AG10803 (cell line): ENCODE measurements at regions not wholly inside any gene's neighbourhood (a gene's known extent, or its start where the extent isn't known, plus 50 kb on each side); places are given as distances from the start of the nearest gene placed in this dataset.

Experiments used
- DNase-seq: peaks from one replicate; pipeline ENCODE4 v3.0.0; 2010; ENCODE audit warnings: low read depth
- H3K4me3 ChIP-seq: 2 replicates; pipeline ENCODE4 v1.5.1; 2011; ENCODE audit warnings: mild to moderate bottlenecking, low read length, control low read depth
- TF ChIP-seq, protein P1 (sequence below): conservative IDR thresholded peaks from 2 replicates; pipeline ENCODE4 v1.5.1; 2011; ENCODE audit warnings: mild to moderate bottlenecking, low read length, control low read depth, inconsistent platforms

DNA sequence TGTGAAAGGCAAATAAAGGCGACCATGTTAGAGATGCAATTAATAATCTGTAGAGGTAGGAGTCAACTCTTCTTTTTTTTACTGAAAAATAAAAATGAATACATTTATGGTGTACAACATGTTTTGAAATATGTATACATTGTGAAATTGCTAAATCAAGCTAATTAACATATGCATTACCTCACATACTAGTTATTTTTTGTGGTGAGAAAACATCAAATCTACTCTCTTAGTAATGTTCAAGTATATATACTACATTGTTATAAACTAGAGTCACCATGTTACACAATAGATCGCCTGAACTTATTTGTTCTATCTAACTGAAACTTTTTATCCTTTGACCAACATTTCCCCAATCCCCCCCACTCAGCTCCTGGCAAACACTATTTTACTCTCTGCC lies 143.2 kb downstream of the POU4F1 start:
- no peak for DNase-seq
- TF ChIP-seq, protein P1, sequence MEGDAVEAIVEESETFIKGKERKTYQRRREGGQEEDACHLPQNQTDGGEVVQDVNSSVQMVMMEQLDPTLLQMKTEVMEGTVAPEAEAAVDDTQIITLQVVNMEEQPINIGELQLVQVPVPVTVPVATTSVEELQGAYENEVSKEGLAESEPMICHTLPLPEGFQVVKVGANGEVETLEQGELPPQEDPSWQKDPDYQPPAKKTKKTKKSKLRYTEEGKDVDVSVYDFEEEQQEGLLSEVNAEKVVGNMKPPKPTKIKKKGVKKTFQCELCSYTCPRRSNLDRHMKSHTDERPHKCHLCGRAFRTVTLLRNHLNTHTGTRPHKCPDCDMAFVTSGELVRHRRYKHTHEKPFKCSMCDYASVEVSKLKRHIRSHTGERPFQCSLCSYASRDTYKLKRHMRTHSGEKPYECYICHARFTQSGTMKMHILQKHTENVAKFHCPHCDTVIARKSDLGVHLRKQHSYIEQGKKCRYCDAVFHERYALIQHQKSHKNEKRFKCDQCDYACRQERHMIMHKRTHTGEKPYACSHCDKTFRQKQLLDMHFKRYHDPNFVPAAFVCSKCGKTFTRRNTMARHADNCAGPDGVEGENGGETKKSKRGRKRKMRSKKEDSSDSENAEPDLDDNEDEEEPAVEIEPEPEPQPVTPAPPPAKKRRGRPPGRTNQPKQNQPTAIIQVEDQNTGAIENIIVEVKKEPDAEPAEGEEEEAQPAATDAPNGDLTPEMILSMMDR, result no peak
- H3K4me3 ChIP-seq, result no peak overlapping the region

DNA sequence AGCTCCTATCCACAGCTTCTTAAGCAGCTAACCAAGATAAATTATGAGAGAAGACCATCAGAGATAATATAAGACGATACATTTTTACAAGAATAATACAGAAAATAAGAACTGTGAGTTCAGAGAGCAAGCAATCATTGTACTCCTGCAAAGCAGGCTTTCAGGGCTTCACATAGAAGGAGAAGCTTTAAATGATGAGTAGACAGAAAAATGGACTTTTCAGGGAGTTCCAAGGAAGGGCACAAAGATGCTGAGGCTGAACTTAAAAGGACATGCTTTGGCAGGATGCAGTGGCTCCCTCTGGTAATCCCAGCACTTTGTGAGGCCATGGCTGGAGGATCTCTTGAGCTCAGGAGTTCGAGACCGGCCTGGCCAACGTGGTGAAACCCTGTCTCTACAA lies 159.5 kb downstream of the POU4F1 start:
- TF ChIP-seq, protein P1, result no peak

DNA sequence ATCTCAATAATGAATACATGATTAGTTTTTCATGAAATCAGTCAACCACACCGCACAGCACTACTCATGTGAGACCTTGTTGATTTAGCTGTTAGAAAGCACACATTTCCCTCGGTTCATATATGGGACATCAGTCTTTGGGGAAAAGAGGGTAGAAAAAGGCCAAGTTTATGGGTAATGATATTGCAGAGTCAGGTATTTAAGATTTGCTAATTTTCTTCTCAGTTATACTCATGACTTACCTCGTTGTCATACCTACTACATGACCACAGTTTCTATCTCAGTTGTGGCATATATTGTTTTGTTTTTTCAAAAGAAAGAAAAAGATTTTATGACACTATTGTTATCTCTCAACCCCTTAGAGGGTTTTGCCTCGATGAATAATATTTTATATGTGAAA lies 165.6 kb downstream of the POU4F1 start:
- TF ChIP-seq, protein P1, result no peak
- no peak for DNase-seq
- no peak overlapping the region for H3K4me3 ChIP-seq

More for the DNA sequence above, 159.5 kb downstream of the POU4F1 start:
- no peak overlapping the region for H3K4me3 ChIP-seq
- DNase-seq, result no peak

DNA sequence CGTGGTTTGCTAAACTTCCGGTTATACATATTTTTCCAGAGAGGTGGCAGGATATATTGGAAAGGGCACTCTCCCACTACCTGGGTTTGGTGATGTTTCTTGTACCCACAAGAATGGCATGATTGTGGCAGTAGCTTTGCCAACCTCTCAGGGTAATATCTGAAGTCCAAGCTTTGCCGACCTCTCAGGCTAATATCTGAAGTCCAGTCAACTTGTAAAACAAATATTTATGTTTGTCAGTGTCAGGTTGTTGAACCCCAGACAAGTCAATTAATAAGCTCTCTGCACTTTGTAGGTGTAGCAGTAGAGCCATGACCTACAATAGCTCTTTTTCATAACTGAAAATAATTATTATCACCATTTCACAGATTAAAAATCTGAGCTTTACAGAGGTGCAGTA lies 167.0 kb downstream of the POU4F1 start:
- H3K4me3 ChIP-seq, result no peak overlapping the region
- TF ChIP-seq, protein P1, result no peak

DNA sequence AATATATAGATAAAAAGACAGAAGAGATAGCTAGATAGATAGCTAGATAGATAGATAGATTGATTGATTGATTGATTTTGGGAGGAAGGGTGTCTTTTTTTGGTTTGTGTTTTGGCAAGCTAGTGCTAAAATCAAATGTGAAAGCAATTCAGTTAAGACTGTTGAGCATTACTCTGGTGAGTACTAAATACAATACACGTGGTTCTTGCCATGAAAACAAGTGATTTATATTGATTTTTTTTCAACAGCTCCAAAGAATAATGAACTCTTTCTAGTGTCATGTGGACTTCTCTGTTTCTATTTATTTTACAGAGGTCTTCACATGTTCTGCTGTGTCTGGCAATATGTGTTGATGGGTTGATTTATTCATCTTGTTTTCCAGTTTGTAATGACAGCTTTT lies 172.0 kb downstream of the POU4F1 start:
- no peak overlapping the region for H3K4me3 ChIP-seq
- no peak for DNase-seq
- TF ChIP-seq, protein P1, result no peak

More for the DNA sequence above, 167.0 kb downstream of the POU4F1 start:
- DNase-seq, result no peak

DNA sequence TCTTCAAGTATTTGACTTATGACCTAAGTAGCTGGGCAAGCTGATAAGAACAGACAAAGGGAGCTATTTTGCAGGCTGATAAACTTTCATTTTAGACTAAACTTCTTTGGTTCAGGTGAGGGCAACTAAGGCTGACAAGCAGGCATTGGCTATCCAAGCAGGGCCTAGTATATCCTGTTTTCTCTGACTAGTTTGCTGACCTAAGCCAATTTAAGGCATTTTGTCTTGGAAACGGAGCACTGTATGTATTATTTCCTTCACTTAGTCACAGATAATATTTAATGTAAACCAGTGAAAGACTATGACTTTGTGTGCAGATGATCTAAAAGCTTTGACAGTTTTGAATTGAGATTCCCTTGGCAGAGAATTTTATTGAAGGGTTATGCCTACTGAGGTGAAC lies 172.5 kb downstream of the POU4F1 start:
- no peak overlapping the region for H3K4me3 ChIP-seq
- DNase-seq, result no peak
- TF ChIP-seq, protein P1, result no peak

DNA sequence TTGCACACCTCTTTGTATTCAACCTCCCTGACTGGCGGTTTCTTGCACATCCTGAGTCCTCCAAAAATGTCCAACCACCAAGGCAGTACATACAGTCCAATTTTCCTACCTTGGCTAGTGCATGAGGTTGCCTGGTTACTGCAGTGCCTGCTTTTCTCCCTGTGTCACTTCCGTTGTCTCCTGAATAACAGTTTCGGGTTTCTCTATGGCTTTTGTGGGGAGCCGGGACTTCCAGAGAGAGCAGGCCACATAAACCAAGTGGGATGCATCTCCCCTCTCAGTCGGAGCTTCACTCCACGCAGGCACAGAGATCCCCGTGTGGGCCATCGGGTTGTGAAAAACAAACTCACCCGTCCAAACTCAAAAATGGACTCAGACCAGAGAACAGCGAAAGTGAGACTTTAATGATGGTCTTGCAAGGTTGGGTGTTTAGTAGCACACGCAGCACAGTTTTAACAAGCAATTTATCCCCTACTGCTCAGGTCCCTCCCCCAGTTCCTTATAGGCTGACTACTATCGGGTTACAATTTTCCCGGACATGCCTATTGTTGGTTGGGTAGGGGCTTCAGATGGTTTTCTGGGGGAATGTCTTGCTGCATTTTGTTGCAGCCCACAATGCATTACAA lies 173.1 kb downstream of the POU4F1 start:
- TF ChIP-seq, protein P1, result no peak
- H3K4me3 ChIP-seq, result no peak overlapping the region
- no peak for DNase-seq
